ENCODE measurements at regions not wholly inside any gene's neighbourhood (a gene's known extent, or its start where the extent isn't known, plus 50 kb on each side); places are given as distances from the start of the nearest gene placed in this dataset.

DNA sequence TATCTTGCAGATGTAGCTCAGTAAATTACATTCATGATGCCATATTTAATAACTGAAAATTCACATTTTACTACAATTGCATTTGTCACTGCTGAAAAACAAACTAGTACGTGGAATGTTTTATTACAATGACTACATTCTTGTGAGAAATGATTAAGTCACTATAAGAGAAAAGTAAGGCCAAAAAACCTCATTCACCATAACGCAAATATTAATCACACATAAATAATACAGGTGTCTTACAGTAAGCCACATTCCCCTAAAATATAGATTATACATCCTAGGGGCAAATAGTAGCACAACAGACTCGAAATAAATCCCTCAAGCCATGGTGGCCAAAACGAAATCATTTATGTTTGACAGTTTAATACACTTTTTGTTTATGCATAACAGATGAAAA lies 460.6 kb downstream of the NR4A2 start:
- DNase-seq: no peak
- intact Hi-C loops (cut with DNase I): no loop called here
- Histone ChIP-seq H3K27me3 (no peaks in the 10 kb centered on the region), H3K27ac (no peak overlapping the region), H3K4me1 (no peaks in the 10 kb centered on the region), H3K36me3 (no peaks in the 10 kb centered on the region), H3K9me3 (no peaks in the 10 kb centered on the region), H3K4me3 (no peak overlapping the region)
- TF ChIP-seq, protein P1, sequence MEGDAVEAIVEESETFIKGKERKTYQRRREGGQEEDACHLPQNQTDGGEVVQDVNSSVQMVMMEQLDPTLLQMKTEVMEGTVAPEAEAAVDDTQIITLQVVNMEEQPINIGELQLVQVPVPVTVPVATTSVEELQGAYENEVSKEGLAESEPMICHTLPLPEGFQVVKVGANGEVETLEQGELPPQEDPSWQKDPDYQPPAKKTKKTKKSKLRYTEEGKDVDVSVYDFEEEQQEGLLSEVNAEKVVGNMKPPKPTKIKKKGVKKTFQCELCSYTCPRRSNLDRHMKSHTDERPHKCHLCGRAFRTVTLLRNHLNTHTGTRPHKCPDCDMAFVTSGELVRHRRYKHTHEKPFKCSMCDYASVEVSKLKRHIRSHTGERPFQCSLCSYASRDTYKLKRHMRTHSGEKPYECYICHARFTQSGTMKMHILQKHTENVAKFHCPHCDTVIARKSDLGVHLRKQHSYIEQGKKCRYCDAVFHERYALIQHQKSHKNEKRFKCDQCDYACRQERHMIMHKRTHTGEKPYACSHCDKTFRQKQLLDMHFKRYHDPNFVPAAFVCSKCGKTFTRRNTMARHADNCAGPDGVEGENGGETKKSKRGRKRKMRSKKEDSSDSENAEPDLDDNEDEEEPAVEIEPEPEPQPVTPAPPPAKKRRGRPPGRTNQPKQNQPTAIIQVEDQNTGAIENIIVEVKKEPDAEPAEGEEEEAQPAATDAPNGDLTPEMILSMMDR (IDR thresholded peaks at IDR 0.05): no peak
- TF ChIP-seq POLR2A (IDR thresholded peaks at IDR 0.05): no peak
- 26 to 53% methylated on average over 4 of the region's 4 CpGs for WGBS, 2 donors

DNA sequence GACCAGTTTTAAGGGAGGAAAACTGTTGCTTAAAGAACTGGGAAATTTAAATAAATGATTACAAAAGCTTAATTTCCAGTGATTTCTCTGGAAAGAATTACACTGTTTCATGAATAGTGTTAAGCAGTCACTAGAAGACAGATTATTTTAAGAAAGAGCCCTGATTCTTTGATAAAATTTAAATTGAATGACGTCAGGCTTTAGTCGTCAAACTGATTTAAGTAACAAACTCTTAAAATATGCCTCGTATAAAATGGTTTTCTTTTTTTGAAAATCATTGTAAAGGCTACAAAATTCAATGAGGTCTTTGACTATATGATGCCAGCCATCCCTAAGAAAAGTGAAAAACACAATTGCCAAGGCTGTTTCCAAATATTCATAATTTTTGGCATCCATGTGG lies 465.0 kb downstream of the NR4A2 start:
- intact Hi-C loops (cut with DNase I): no loop called here
- no peaks in the 10 kb centered on the region for H3K27me3 ChIP-seq
- no peak for DNase-seq
- no peaks in the 10 kb centered on the region for H3K9me3 ChIP-seq
- H3K36me3 ChIP-seq: no peaks in the 10 kb centered on the region
- no peaks in the 10 kb centered on the region for H3K4me1 ChIP-seq
- H3K27ac ChIP-seq: no peak overlapping the region
- TF ChIP-seq, protein P1 (IDR thresholded peaks at IDR 0.05): no peak
- no peak for TF ChIP-seq POLR2A (IDR thresholded peaks at IDR 0.05)
- WGBS, 2 donors: 73 to 85% methylated on average over 3 of the region's 3 CpGs
- no peak overlapping the region for H3K4me3 ChIP-seq

DNA sequence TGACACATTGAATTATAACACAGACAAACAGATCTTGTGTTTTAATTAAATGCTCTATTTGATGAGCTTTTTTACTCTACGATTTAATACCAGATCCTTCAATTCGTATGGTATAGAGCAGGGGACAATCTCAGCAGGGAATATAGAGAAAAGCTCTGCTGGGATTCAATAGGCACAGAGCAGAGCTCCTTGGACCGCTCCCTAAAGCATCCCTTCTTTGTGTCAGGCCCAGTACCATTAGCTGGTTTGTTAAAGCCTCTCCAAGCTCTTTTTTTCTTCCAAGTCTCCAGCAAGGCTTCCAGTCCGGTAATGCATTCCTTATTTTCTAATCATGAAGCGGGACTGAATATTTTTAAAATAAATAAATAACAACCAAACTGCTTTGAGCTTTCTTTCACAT lies 466.0 kb downstream of the NR4A2 start:
- no peaks in the 10 kb centered on the region for H3K36me3 ChIP-seq
- intact Hi-C loops (cut with DNase I): no loop called here
- no peak overlapping the region for H3K4me3 ChIP-seq
- no peak for DNase-seq
- H3K4me1 ChIP-seq: no peaks in the 10 kb centered on the region
- no peaks in the 10 kb centered on the region for H3K9me3 ChIP-seq
- WGBS, 2 donors: 58 to 72% methylated on average over 5 of the region's 5 CpGs
- H3K27ac ChIP-seq: no peak overlapping the region
- TF ChIP-seq, protein P1 (IDR thresholded peaks at IDR 0.05): no peak
- TF ChIP-seq POLR2A (IDR thresholded peaks at IDR 0.05): no peak
- H3K27me3 ChIP-seq: no peaks in the 10 kb centered on the region

DNA sequence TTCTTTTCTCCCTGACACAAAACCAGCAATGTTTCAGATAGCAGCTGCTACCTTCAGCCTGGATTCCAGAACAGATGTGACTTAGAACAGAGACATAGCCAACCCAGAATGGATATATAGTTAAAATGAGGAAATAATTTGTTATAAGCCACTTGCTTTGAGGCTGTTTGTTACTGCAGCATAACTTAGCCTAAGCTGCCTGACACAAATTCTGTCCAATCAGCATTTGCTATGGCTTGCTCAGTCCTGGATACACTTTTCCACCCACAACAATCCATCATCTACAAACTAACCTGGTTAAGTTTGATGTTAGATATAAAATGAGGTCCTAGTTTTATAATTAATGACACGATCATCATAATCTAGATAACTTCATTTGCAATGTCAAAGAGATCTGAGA lies 480.4 kb downstream of the NR4A2 start:
- Histone ChIP-seq H3K27me3 (no peaks in the 10 kb centered on the region), H3K36me3 (no peaks in the 10 kb centered on the region), H3K9me3 (no peaks in the 10 kb centered on the region), H3K4me3 (no peak overlapping the region), H3K27ac (no peak overlapping the region), H3K4me1 (no peaks in the 10 kb centered on the region)
- intact Hi-C loops (cut with DNase I): no loop called here
- 78 to 82% methylated on average over 1 of the region's 1 CpG for WGBS, 2 donors
- TF ChIP-seq POLR2A (IDR thresholded peaks at IDR 0.05): no peak
- TF ChIP-seq, protein P1 (IDR thresholded peaks at IDR 0.05): no peak
- no peak for DNase-seq

DNA sequence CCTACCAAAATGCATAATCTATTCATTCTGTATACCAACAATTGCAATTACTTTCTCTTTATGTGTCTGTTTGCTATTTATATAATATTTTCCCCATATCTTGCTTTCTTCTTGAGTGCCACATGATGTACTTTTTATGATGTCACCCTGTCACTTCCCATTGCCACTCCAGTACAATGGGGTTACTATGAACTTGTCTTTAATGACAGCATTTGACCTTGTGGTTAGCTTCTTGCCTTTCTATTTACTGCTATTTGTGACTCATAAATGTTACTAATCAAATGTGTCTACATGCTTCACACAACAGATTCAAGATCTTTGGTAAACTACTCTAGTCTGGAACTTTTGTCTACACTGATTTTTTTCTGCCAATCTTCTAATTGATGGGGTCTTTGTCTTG lies 486.3 kb downstream of the NR4A2 start:
- H3K4me3 ChIP-seq: no peak overlapping the region
- no peak for DNase-seq
- no peak for TF ChIP-seq POLR2A (IDR thresholded peaks at IDR 0.05)
- TF ChIP-seq, protein P1 (IDR thresholded peaks at IDR 0.05): no peak
- H3K4me1 ChIP-seq: no peaks in the 10 kb centered on the region
- intact Hi-C loops (cut with DNase I): no loop called here
- no peak overlapping the region for H3K27ac ChIP-seq
- no peaks in the 10 kb centered on the region for H3K36me3 ChIP-seq
- no peaks in the 10 kb centered on the region for H3K9me3 ChIP-seq
- no peaks in the 10 kb centered on the region for H3K27me3 ChIP-seq
